ENCODE measurements at regions not wholly inside any gene's neighbourhood (a gene's known extent, or its start where the extent isn't known, plus 50 kb on each side); places are given as distances from the start of the nearest gene placed in this dataset.
A peak's percentile ranks its signal among the peaks of the same experiment; 100 is the strongest.

DNA sequence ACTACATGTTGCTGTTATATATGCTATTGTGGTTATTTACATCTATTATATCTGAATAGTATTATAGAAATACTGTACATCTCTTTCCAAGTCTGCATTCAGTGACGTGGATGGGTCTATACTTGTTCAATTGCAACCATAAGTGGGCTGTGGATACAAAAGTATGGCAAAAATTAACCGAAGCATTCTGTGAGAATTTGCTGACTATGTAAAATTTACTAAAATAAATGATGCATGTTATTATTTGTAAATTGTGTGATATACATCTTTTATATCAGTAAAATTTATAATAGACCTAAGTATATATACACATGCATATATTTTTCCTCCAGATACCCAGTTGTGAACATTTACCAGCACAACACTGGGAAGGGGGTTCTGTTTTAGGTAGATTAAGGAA is 215.1 kb downstream of the NECTIN3 start:
- H3K4me1 Mint-ChIP-seq: no peaks in the 10 kb centered on the region
- no peak overlapping the region for H3K27ac Mint-ChIP-seq
- H3K36me3 Mint-ChIP-seq: no peaks in the 10 kb centered on the region
- DNase-seq: no peak
- no peak for ATAC-seq (replicated peaks)
- H3K4me3 Mint-ChIP-seq: no peak overlapping the region
- no peaks in the 10 kb centered on the region for H3K27me3 Mint-ChIP-seq
- H3K9me3 Mint-ChIP-seq: peaks cover 0 to 2% of the 10 kb centered on the region in 2 donors

DNA sequence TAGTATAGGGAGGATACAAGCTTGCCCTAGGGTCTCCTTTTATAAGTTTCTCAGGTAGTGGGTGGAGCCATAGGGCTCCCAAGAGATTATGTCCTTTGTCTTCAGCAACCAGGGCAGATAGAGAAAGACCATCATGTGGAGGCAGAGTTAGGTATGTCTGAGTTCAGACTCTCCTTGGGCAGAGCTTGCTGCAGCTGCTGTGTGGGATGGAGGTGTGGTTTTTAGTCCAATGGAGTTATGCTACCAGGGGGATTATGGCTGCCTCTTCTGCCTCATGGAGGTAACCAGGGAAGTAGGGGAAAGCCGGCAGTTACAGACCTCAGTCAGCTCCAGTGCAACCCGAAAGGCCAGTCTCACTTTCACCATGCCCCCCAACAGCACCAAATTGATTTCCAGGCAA is 220.5 kb downstream of the NECTIN3 start:
- DNase-seq: no peak
- no peak overlapping the region for H3K4me3 Mint-ChIP-seq
- no peaks in the 10 kb centered on the region for H3K4me1 Mint-ChIP-seq
- peaks cover 0 to 5% of the 10 kb centered on the region in 2 donors for H3K27me3 Mint-ChIP-seq
- peaks cover 0 to 2% of the 10 kb centered on the region in 2 donors for H3K9me3 Mint-ChIP-seq
- H3K27ac Mint-ChIP-seq: no peak overlapping the region
- no peaks in the 10 kb centered on the region for H3K36me3 Mint-ChIP-seq
- no peak for ATAC-seq (replicated peaks)

DNA sequence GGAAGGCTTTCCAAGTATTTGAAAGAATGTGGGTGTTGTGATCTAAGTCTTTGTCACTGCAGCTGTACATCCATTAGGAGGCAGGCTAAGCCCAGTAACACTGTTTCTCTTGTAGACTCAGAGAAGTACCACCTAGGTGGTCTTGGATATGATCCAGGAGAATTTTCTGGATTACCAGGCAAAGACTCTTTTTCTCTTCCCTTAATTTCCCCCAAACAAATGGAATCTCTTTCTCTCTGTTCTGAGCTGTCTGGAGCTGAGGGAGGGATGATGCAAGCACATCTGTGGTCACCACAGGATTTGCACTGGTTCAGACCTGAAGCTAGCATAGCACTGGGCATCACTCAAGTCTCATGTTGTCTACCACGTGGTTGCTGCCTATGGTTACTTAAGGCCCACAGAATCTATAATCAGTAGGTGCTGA is 227.6 kb downstream of the NECTIN3 start:
- Mint-ChIP-seq H3K27me3 (no peaks in the 10 kb centered on the region), H3K27ac (no peak overlapping the region), H3K36me3 (no peaks in the 10 kb centered on the region), H3K4me3 (no peak overlapping the region), H3K4me1 (no peaks in the 10 kb centered on the region), H3K9me3 (no peaks in the 10 kb centered on the region)
- DNase-seq (no peak), ATAC-seq (replicated peaks) (no peak)

DNA sequence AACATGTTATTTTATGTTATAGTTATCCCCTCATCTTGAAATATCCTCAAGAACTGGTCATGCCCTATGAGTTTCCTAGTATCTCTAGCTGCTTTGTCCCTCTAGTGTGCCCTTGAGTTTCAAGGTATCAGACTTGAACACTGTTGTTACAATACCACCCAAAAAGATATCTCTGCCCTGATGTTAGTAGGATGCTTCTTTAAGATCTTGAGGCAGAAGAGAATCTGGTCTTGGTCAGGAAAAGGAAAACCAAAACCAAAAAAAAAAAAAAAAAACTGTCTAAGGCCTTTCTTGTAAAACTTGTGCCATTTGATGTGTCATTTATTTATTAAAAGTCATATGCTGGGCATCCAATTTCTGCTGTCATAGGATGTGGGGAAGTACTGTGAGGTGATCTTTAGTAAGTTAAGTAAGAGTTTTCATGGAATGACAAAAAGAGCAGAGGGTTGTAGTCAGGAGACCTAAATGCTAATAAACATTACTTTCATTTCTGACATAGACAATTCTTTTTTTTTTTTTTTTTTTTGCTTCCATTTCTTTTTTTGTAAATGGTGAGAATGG is 229.7 kb downstream of the NECTIN3 start:
- Mint-ChIP-seq H3K9me3 (no peaks in the 10 kb centered on the region), H3K27ac (no peak overlapping the region), H3K27me3 (peaks cover 0 to 5% of the 10 kb centered on the region in 2 donors), H3K4me3 (no peak overlapping the region), H3K36me3 (no peaks in the 10 kb centered on the region), H3K4me1 (no peaks in the 10 kb centered on the region)
- no peak for DNase-seq
- ATAC-seq (replicated peaks): no peak

DNA sequence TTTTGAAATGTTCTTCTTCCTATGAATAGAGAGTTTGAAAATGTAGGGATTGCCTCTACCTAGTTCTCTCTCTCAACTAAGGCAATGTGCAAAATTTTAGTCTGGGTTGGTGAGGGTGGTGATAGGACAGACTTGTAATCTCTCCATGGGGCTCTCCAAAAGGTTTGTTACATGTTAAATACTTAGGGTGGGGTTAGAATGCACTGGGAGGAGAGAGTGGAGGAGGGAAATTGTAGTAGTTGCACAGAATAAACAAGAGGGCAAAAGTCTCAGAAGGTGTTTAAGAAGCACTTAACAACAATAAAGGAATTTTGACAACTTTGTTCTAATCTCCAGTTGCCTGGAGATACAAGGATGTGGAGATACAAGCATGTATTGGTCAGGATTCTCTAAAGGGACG is 230.4 kb downstream of the NECTIN3 start:
- H3K4me3 Mint-ChIP-seq: no peak overlapping the region
- peaks cover 0 to 5% of the 10 kb centered on the region in 2 donors for H3K27me3 Mint-ChIP-seq
- no peaks in the 10 kb centered on the region for H3K36me3 Mint-ChIP-seq
- ATAC-seq (replicated peaks): no peak
- no peak overlapping the region for H3K27ac Mint-ChIP-seq
- H3K4me1 Mint-ChIP-seq: no peaks in the 10 kb centered on the region
- DNase-seq: no peak
- H3K9me3 Mint-ChIP-seq: no peaks in the 10 kb centered on the region

DNA sequence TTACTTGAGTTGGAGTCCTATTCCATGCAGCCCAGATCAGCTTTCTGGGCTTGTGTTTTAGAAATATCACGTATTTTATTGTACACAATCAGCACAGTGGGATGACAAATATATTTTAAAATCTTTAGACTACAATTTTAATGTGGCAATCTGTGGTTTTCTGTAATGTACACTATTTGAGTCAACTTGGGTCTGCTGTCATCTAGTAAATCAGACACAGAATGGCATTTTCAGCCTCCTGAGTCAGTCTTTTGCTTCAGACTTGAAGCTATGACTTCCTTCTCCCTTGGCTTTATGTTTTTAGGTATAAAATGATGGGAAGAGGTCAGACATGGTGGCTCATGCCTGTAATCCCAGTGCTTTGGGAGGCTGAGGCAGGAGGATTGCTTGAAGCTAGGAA is 232.1 kb downstream of the NECTIN3 start:
- DNase-seq (no peak), ATAC-seq (replicated peaks) (no peak)
- Mint-ChIP-seq H3K9me3 (no peaks in the 10 kb centered on the region), H3K27me3 (peaks cover 0 to 5% of the 10 kb centered on the region in 2 donors), H3K4me3 (no peak overlapping the region), H3K36me3 (no peaks in the 10 kb centered on the region), H3K27ac (no peak overlapping the region), H3K4me1 (no peaks in the 10 kb centered on the region)

- no peak overlapping the region for H3K27ac Mint-ChIP-seq
- H3K36me3 Mint-ChIP-seq: no peaks in the 10 kb centered on the region
- peaks cover 5 to 7% of the 10 kb centered on the region in 2 donors for H3K4me1 Mint-ChIP-seq
- H3K4me3 Mint-ChIP-seq: no peak overlapping the region
- H3K9me3 Mint-ChIP-seq: no peaks in the 10 kb centered on the region
- no peak for ATAC-seq (replicated peaks)
- no peak for DNase-seq
- peaks cover 0 to 5% of the 10 kb centered on the region in 2 donors for H3K27me3 Mint-ChIP-seq
Observed at GRCh38 chr3:111307676-111308075, 234.3 kb upstream of the CD96 start.

GRCh38 chr3:111311126-111311525 is 230.9 kb upstream of the CD96 start:
- no peaks in the 10 kb centered on the region for H3K27me3 Mint-ChIP-seq
- DNase-seq (no peak), ATAC-seq (replicated peaks) (no peak)
- no peaks in the 10 kb centered on the region for H3K9me3 Mint-ChIP-seq
- H3K36me3 Mint-ChIP-seq: no peaks in the 10 kb centered on the region
- peaks cover 5 to 7% of the 10 kb centered on the region in 2 donors for H3K4me1 Mint-ChIP-seq
- H3K4me3 Mint-ChIP-seq: no peak overlapping the region
- H3K27ac Mint-ChIP-seq: no peak overlapping the region

- Mint-ChIP-seq H3K27me3 (no peaks in the 10 kb centered on the region), H3K36me3 (no peaks in the 10 kb centered on the region), H3K4me1 (peaks cover 5 to 7% of the 10 kb centered on the region in 2 donors), H3K27ac (no peak overlapping the region), H3K4me3 (no peak overlapping the region), H3K9me3 (no peaks in the 10 kb centered on the region)
- DNase-seq (no peak), ATAC-seq (replicated peaks) (peak; percentile 66 to 73)
Observed at GRCh38 chr3:111311709-111312235, 230.2 kb upstream of the CD96 start.

DNA sequence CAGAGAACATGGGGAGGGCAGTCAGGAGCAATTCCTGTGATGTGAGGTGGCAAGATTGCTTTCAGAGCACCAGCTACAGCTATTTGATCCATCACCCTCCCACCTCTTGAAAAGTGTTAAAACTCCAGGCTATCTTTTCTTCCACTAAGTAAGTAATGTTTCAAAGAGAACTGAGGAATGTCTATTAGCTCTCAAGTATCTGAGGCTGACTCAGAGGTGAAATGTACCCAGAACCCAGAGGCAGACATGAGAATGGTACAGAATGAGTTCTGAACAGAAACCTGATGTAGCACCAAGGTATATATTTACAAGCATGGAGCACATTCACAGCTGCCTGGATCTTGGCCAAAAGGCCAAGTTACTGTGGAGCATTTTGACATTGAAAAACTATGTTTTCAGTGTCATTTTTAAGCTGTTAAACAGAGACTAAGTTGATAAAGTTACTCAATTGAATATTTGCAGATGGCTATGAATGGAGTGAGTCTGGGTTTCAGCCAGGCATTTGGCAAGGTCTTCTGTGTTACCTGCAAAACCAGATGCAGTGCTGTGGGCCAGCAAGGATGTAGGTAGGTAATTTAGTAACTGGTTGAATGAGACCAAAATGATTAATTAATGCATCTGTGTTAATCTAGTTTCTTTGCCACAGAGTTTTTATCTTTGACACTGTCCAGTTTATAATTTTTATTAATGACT is 227.7 kb upstream of the CD96 start:
- H3K9me3 Mint-ChIP-seq: no peaks in the 10 kb centered on the region
- H3K4me1 Mint-ChIP-seq: peaks cover 5 to 7% of the 10 kb centered on the region in 2 donors
- H3K36me3 Mint-ChIP-seq: no peaks in the 10 kb centered on the region
- no peaks in the 10 kb centered on the region for H3K27me3 Mint-ChIP-seq
- ATAC-seq (replicated peaks) (no peak), DNase-seq (no peak)
- H3K4me3 Mint-ChIP-seq: no peak overlapping the region
- H3K27ac Mint-ChIP-seq: no peak overlapping the region

- no peak for DNase-seq
- Mint-ChIP-seq H3K9me3 (no peaks in the 10 kb centered on the region), H3K4me3 (no peak overlapping the region), H3K4me1 (peaks cover 5 to 7% of the 10 kb centered on the region in 2 donors), H3K27ac (no peak overlapping the region), H3K27me3 (no peaks in the 10 kb centered on the region), H3K36me3 (no peaks in the 10 kb centered on the region)
- ATAC-seq (replicated peaks): no peak
Observed at GRCh38 chr3:111314898-111315297, 227.1 kb upstream of the CD96 start.

DNA sequence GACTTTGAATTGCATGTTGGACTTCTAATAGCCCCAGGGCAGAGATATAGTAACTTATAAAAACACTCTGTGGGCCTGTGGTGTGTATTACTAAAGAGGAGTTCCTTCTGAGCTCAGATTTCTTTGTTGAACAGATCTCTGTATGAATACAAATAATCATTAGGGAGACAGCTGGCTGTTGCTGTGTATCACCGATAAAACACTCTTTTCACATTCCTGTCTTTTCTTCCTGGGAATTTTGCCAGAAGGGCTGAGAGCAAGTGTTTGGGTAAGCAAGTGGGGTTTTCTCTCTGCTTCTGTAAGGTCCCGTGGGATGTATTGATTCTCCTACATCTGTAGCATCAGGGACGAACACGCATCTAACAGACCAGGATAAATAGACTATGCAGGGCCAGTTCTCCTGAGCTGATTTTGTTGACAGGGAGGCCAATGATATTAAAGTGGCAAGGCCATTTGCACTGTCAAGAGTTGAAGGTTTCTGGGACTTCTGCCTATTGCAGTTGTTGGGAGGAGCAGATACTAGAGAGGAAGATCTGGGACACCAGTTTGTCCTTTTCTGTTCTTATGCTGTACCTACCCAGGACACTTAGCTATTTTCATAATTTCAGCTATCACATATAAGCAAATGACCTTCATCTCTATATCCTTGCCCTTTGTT is 225.9 kb upstream of the CD96 start:
- DNase-seq: no peak

GRCh38 chr3:111318289-111318688 is 223.7 kb upstream of the CD96 start:
- H3K27ac Mint-ChIP-seq: no peak overlapping the region
- no peaks in the 10 kb centered on the region for H3K36me3 Mint-ChIP-seq
- peaks cover 0 to 2% of the 10 kb centered on the region in 2 donors for H3K4me1 Mint-ChIP-seq
- H3K9me3 Mint-ChIP-seq: no peaks in the 10 kb centered on the region
- H3K27me3 Mint-ChIP-seq: no peaks in the 10 kb centered on the region
- ATAC-seq (replicated peaks) (no peak), DNase-seq (no peak)
- H3K4me3 Mint-ChIP-seq: no peak overlapping the region

More for the DNA sequence above, 225.9 kb upstream of the CD96 start:
- Mint-ChIP-seq H3K4me3 (no peak overlapping the region), H3K27ac (no peak overlapping the region), H3K9me3 (no peaks in the 10 kb centered on the region), H3K4me1 (peaks cover 3 to 7% of the 10 kb centered on the region in 2 donors), H3K36me3 (no peaks in the 10 kb centered on the region), H3K27me3 (no peaks in the 10 kb centered on the region)
- ATAC-seq (replicated peaks): no peak

DNA sequence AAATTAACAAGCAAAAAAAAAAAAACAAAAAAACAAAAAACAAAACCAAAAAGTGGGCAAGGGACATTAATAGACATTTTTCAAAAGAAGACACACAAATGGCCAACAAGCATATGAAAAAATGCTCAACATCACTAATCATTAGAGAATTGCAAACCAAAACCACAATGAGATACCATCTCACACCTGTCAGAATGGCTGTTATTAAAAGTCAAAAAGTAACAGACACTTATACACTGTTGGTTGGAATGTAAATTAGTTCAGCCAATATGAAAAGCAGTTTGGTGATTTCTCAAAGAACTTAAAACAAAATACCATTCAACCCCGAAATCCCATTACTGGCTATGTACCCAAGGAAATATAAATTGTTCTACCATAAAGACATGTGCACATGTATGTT is 222.4 kb upstream of the CD96 start:
- DNase-seq (no peak), ATAC-seq (replicated peaks) (no peak)
- no peak overlapping the region for H3K4me3 Mint-ChIP-seq
- H3K27me3 Mint-ChIP-seq: no peaks in the 10 kb centered on the region
- no peaks in the 10 kb centered on the region for H3K36me3 Mint-ChIP-seq
- peaks cover 9 to 15% of the 10 kb centered on the region in 2 donors for H3K4me1 Mint-ChIP-seq
- no peaks in the 10 kb centered on the region for H3K9me3 Mint-ChIP-seq
- no peak overlapping the region for H3K27ac Mint-ChIP-seq

DNA sequence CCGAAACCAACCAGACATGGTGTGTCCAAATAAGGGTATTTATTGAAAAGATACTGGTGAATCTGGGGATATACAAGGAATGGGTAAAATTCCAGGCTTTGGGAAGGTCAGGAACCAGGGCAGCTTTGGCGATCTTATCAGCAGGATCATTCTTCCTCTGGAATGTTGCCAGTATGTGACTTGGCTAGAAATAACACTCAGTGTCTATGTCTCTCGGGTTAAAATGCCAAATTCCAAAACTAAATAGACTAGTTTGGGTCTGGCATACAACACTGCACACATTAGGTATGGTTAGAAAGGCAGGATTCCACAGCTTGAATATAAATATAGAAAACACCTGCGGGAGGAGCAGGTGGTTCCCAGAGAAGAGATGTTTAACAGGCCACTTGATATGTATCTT is 220.2 kb upstream of the CD96 start:
- peaks cover 19 to 34% of the 10 kb centered on the region in 2 donors for H3K4me1 Mint-ChIP-seq
- H3K4me3 Mint-ChIP-seq: no peak overlapping the region
- ATAC-seq (replicated peaks) (no peak), DNase-seq (no peak)
- no peaks in the 10 kb centered on the region for H3K36me3 Mint-ChIP-seq
- no peaks in the 10 kb centered on the region for H3K27me3 Mint-ChIP-seq
- H3K27ac Mint-ChIP-seq: no peak overlapping the region
- H3K9me3 Mint-ChIP-seq: peaks cover 0 to 2% of the 10 kb centered on the region in 2 donors

Measured in stimulated activated naive B cell treated with anti-CD40 and anti-IgM and Interleukin-4, amounts not matched to agents 10 μg/mL and 1 μg/mL and 100 μg/mL, for 72 hours (primary cell).